HG02938 (cell line): ENCODE measurements at regions not wholly inside any gene's neighbourhood (a gene's known extent, or its start where the extent isn't known, plus 50 kb on each side); places are given as distances from the start of the nearest gene placed in this dataset.

Experiments used
- ATAC-seq: cut with Tn5 transposase; IDR thresholded peaks from one replicate; pipeline ENCODE4 v1.9.1; 2021; ENCODE audit warnings: mild to moderate bottlenecking, moderate library complexity; ENCODE audit not compliant: unreplicated experiment

DNA sequence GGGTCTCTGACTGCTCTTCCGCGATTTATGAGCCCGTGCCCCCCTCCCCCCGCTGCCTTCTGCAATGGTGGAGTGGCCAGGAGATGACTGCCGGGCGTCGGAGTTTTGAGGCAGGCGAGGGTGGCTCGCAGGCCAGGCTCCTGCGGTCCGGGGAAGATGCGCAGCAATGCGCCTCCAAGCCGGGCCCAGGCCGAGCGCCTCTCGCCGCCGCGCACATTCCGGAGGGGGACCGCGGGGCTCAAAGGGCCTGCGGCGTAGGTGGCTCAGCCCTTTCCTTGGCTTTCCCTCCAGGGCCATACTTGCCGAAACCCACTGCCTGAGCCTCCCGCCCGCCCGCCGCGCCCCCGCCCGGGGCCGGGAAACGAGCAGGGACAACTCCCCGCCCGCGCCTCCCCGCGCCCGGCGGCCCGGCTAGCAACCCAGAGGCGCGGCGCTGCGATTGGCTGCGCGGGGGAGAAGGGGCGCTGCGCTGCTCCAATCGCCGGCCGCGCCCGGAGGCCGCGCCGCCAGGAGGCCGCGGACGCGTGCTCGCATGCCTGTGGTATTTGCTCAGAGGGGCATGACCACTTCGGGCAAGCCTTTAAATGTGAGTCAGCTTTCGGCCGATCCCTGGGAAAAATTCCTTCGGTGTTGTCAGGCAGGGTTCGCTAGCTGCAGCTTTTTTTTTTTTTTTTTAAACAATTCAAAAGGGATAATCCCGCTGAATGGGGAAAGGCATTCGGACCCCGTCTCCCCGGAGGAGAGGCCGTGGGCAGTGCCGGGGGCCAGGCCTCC is 157.9 kb upstream of the PARP11 start:
- ATAC-seq = no peak

- ATAC-seq = no peak
These were observed 154.2 kb upstream of the PARP11 start for GRCh38 chr12:4027412-4027811.

GRCh38 chr12:4026517-4026916 is 153.3 kb upstream of the PARP11 start:
- ATAC-seq = no peak

GRCh38 chr12:4026020-4026358 is 152.8 kb upstream of the PARP11 start:
- ATAC-seq = no peak

GRCh38 chr12:4025181-4026019 is 152.2 kb upstream of the PARP11 start:
- ATAC-seq = no peak

DNA sequence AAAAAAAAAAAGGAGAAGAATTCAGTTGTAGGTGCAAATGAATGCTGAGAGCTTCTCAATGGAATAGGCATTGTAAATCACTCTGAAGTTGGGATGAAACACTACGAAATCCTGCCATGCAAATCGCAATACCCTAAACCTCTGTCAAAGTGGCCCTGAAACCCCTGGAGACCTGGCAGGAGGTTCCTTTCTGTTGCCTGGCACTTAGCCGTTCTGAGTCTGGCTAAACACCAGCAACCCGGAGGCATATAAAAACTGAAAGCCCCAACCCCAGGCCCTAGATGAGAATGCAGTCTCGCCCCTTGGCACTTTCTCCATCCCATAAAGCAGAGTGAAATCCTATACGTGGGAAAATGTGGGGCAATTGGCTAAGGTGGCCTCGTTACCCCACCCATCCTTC is 151.5 kb upstream of the PARP11 start:
- ATAC-seq = no peak

DNA sequence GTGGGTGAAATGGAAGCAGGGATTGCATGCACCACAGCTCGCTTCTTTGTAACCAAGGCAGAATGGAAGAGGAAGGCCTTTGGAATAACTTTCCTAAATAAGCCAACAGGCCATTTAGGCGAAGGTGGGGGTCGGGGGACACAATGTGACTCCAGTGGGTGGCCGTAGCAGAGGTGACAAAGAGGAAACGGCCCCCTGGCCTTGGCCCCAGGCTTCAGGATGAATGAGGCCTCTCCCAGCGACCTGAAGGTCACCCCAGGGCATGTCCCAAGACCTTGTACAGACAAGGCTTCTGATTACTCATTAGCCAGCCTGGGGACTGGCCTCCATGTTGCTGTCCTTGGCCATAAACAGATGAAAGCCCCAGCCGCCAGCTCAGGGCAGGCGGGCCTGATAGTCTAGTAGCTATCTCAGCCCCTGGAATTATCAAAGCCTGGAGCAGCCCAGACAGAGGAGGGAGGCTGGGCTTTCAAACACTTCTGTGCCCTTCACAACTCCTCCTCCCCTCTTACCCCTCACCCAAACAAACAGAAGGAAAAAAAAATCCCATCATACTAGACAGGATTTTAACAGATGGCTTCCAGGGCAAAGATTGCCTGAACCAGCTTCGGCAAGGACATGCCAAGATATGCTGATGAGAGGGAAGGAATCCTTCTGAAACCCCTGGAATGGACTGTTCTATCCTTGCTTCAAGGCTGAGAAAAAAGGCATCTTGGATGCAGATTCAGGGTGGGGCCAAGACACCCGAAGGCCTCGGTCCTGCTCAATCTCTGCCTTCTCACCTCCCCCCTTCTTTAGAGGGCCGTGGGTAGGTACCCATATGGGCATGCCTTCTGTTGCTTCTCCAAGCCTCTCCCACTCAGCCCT is 142.3 kb upstream of the PARP11 start:
- no peak for ATAC-seq

- ATAC-seq = no peak
These were observed 141.6 kb upstream of the PARP11 start for GRCh38 chr12:4014858-4015224.

- no peak for ATAC-seq
These were observed 141.2 kb upstream of the PARP11 start for GRCh38 chr12:4014444-4014843.

GRCh38 chr12:4012977-4013968 is 140.1 kb upstream of the PARP11 start:
- no peak for ATAC-seq

DNA sequence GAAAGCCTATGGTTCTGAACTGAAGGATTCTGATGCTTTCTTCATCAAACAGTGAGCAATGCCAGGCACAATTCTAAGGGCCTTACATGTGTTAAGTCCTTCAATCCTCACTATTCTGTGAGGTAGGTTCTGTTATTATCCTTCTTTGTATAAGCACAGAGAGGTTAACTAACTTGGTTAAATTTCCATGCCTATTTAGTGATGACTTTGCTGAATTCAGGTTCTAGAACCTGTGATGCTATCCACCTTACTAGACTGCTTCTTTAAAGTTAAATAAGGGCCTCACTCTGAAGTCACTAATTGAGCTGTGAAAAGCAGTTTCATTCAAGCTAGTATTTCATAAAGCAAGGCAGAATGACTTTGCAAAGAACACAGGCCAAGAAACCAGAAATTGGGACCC is 138.9 kb upstream of the PARP11 start:
- no peak for ATAC-seq

- ATAC-seq = no peak
These were observed 138.4 kb upstream of the PARP11 start for GRCh38 chr12:4011597-4011996.

DNA sequence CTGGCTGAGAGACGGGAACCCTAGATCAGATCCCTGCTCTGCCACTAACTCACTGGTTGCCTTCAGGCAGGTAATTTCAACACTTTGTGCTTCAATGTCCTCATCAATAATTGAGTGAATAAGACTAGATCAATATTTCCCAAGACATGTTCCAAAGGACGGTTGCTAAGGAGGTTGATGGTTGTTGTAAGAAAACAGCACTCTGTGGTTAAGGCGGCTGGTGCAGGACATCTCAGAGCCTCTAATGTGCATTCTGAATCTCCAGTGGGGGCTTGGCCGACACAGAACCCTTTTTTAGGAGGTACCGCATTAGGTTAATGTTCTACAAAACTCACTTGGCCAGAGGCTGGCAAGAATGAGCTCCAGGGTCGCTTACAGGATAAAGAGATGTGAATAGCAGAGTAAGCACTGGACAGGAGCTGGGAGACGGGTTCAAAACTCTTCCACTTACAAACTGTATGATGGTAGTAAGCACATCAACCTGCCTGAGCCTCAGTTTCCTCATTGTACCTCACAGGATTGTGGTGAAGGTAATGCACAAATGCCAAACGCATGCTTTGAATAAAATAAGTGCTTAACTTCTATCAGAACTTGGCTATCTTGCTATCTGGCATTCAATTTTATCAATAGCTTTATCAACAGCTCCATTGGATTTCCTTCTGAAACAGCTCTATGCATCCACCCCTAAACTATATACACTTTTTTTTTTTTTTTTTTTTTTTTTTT is 136.9 kb upstream of the PARP11 start:
- ATAC-seq = no peak

DNA sequence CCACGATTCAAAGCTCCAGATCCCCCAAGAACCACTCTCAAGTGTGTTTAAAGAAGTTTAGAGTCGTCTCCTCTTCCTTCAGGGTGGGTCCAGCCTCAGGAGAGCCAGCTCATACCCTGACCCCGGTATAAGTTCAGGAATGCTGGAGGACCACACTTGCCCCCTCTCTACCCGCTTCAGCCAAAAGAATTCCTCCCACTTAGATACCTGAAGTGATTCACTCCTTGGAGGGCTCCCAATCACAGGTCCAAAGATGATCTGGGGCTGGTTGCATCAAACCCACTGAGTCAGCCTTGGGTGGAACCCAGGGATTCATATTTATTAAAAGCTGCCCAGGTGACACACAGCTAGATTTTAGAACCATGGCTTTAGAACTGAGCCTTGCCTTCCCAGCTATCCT is 133.5 kb upstream of the PARP11 start:
- ATAC-seq = no peak

GRCh38 chr12:4005851-4006430 is 132.7 kb upstream of the PARP11 start:
- ATAC-seq = no peak

DNA sequence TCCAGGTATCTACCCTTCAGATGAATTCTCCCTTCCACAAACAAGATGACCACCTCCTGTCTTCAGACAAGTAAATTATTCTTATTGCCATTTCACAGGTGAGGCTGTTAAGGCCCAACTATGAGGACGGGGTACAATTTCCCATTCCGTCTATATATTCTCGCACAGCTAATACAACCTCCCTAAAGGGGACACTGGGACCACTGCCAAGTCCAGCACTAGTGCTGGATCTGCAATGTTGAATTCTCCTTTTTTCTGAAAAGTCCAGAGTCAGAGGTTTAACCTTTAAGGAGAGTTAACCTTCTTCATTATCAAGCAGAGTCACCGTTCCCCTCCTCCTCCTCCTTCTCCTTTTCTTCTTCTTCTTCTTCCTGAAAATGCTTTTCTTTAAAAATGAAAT is 130.4 kb upstream of the PARP11 start:
- ATAC-seq = no peak

- ATAC-seq = no peak
These were observed 129.4 kb upstream of the PARP11 start for GRCh38 chr12:4002601-4003000.

- no peak for ATAC-seq
These were observed 128.6 kb upstream of the PARP11 start for GRCh38 chr12:4001841-4002240.

DNA sequence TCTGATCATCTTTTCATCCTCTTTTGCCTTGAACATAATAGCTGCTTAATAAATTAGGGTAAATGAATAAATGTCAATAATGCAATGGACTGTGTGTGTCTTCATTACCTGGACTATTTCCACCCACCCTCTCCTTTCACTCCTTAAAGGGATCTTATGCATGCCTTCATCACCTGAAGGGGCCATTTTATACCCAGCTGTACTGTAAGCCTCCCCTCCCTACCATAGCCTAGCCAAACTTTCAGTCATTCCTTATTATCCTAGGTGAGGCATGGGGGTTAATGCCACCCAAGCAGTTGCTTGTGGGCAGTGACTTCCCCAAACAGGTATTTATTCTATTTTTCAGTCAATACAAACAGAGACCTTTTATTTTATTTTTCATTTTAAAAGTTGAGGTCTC is 127.8 kb upstream of the PARP11 start:
- no peak for ATAC-seq
